ENCODE measurements at regions not wholly inside any gene's neighbourhood (a gene's known extent, or its start where the extent isn't known, plus 50 kb on each side); places are given as distances from the start of the nearest gene placed in this dataset.

DNA sequence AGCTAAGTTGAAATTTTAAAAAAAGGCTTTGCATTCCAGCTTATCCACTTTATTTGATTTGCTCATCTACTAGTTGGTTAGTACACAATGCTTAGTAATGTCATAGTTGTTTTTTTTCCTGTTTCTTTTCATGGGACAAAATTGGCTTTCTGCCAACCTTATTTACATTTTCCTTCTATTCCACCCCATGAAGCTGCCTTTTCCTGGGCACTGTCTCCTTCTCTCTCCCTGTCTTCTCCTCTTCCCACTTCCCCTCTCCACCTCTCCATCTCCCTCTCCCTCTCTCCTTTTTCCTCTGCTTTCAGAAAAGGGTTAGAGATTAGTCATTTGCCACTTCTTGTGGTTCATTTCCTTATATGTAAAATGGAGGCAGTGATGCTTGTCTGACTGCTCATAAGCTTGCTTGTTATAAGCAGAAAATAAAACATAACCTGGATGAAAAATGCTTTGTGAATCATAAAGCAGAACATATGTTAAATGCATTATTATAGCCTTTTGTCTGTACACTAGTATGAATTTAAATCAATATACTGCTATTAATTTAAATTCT is 181.9 kb downstream of the CEP135 start:
- H3K4me3 Mint-ChIP-seq, result no peak overlapping the region
- H3K27ac Mint-ChIP-seq, result no peak overlapping the region

DNA sequence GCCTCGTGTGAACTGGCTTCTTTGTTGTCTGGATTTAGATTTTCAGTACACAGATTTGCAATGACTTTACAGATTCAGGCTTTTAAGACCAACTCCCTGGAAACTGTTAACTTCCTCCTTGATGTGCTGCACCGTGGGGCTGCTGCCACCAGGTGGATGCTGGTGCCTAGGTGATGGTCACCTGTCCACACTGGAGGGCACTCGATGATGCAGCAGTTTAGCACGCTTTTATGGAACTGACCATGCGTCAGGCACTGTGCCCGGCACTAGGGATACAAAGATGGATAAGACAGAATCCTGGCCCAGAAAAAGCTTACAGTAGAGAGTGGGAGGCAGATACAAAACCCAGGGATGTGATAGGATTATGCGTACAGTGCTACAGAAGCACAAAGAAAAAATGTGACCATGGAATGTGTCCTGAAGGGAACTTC is 180.7 kb downstream of the CEP135 start:
- peaks cover 11% of the 10 kb centered on the region for H3K4me1 ChIP-seq
- H3K4me1 Mint-ChIP-seq, result peaks cover 24% of the 10 kb centered on the region
- H3K27ac ChIP-seq, result no peak overlapping the region
- H3K27ac Mint-ChIP-seq, result no peak overlapping the region
- TF ChIP-seq EZH2 (IDR thresholded peaks at IDR 0.05), result no peak
- TF ChIP-seq EZH2phosphoT487 (IDR thresholded peaks at IDR 0.05), result no peak
- TF ChIP-seq, protein P1, sequence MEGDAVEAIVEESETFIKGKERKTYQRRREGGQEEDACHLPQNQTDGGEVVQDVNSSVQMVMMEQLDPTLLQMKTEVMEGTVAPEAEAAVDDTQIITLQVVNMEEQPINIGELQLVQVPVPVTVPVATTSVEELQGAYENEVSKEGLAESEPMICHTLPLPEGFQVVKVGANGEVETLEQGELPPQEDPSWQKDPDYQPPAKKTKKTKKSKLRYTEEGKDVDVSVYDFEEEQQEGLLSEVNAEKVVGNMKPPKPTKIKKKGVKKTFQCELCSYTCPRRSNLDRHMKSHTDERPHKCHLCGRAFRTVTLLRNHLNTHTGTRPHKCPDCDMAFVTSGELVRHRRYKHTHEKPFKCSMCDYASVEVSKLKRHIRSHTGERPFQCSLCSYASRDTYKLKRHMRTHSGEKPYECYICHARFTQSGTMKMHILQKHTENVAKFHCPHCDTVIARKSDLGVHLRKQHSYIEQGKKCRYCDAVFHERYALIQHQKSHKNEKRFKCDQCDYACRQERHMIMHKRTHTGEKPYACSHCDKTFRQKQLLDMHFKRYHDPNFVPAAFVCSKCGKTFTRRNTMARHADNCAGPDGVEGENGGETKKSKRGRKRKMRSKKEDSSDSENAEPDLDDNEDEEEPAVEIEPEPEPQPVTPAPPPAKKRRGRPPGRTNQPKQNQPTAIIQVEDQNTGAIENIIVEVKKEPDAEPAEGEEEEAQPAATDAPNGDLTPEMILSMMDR (IDR thresholded peaks at IDR 0.05), result peak; percentile 44
- H3K4me3 Mint-ChIP-seq, result no peak overlapping the region
- H3K4me3 ChIP-seq, result no peak overlapping the region
- H3K36me3 ChIP-seq, result no peaks in the 10 kb centered on the region
- H3K36me3 Mint-ChIP-seq, result peaks cover 4% of the 10 kb centered on the region
- peak; percentile 24 for DNase-seq (ENCODE audit: low spot score)
- peaks cover 68% of the 10 kb centered on the region for H4K20me1 ChIP-seq (ENCODE audit: low read depth)
- H2AFZ ChIP-seq (replicated peaks), result no peak overlapping the region
- no peaks in the 10 kb centered on the region for H3K9me3 ChIP-seq (ENCODE audit: low read depth)
- no peak overlapping the region for H3K4me2 ChIP-seq
- H3K79me2 ChIP-seq (ENCODE audit: low read depth), result peaks cover 40% of the 10 kb centered on the region
- no peaks in the 10 kb centered on the region for H3K27me3 Mint-ChIP-seq (ENCODE audit: insufficient read depth, low read depth)
- no peaks in the 10 kb centered on the region for H3F3A ChIP-seq (ENCODE audit: low read depth)
- H3K9ac ChIP-seq, result no peak overlapping the region
- no peaks in the 10 kb centered on the region for H3K27me3 ChIP-seq
- no peaks in the 10 kb centered on the region for H3K9me3 Mint-ChIP-seq

More for the DNA sequence above, 181.9 kb downstream of the CEP135 start:
- no peak for DNase-seq (ENCODE audit: low spot score)
- H3K4me3 ChIP-seq, result no peak overlapping the region
- H3K4me1 ChIP-seq, result peaks cover 11% of the 10 kb centered on the region
- peaks cover 78% of the 10 kb centered on the region for H4K20me1 ChIP-seq (ENCODE audit: low read depth)
- no peaks in the 10 kb centered on the region for H3K36me3 ChIP-seq
- H3K4me2 ChIP-seq, result no peak overlapping the region
- H3F3A ChIP-seq (ENCODE audit: low read depth), result no peaks in the 10 kb centered on the region
- Mint-ChIP-seq H3K4me1 (peaks cover 27% of the 10 kb centered on the region), H3K9me3 (no peaks in the 10 kb centered on the region), H3K36me3 (peaks cover 4% of the 10 kb centered on the region), H3K27me3 (ENCODE audit: insufficient read depth, low read depth) (no peaks in the 10 kb centered on the region)
- H3K9ac ChIP-seq, result no peak overlapping the region
- no peak overlapping the region for H2AFZ ChIP-seq (replicated peaks)
- H3K79me2 ChIP-seq (ENCODE audit: low read depth), result peaks cover 49% of the 10 kb centered on the region
- no peaks in the 10 kb centered on the region for H3K27me3 ChIP-seq
- H3K27ac ChIP-seq, result no peak overlapping the region
- TF ChIP-seq EZH2phosphoT487 (IDR thresholded peaks at IDR 0.05) (no peak), EZH2 (IDR thresholded peaks at IDR 0.05) (no peak)
- TF ChIP-seq, protein P1 (IDR thresholded peaks at IDR 0.05), result no peak
- no peaks in the 10 kb centered on the region for H3K9me3 ChIP-seq (ENCODE audit: low read depth)

DNA sequence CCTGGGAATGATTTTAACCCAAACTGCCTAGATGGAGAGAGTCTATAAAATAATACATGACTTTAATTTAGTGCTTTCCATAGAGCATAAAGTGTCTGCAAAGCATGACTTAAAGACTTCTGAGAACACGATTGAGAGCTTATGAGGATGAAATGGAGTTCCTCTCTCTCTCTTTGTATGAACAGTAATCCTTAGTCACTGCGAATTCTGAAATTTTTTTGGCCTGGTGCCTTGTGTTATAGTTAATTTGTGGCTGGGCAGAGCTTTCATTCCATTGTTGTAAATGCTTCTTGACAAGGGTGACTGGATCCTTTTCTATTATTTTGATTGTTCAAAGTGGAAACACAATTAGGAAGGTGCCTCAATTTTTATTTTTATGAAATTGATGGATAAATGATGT is 179.5 kb downstream of the CEP135 start:
- no peaks in the 10 kb centered on the region for H3K27me3 Mint-ChIP-seq (ENCODE audit: insufficient read depth, low read depth)
- no peak overlapping the region for H3K4me3 Mint-ChIP-seq
- no peak for DNase-seq (ENCODE audit: low spot score)
- no peak overlapping the region for H3K27ac ChIP-seq
- H3K36me3 ChIP-seq, result no peaks in the 10 kb centered on the region
- peaks cover 21% of the 10 kb centered on the region for H3K4me1 Mint-ChIP-seq
- peaks cover 11% of the 10 kb centered on the region for H3K4me1 ChIP-seq
- peaks cover 40% of the 10 kb centered on the region for H3K79me2 ChIP-seq (ENCODE audit: low read depth)
- no peak overlapping the region for H2AFZ ChIP-seq (replicated peaks)
- H3K9me3 Mint-ChIP-seq, result no peaks in the 10 kb centered on the region
- no peak overlapping the region for H3K4me2 ChIP-seq
- H3F3A ChIP-seq (ENCODE audit: low read depth), result no peaks in the 10 kb centered on the region
- H3K27me3 ChIP-seq, result no peaks in the 10 kb centered on the region
- TF ChIP-seq, protein P1 (IDR thresholded peaks at IDR 0.05), result no peak
- no peak for TF ChIP-seq EZH2 (IDR thresholded peaks at IDR 0.05)
- no peak for TF ChIP-seq EZH2phosphoT487 (IDR thresholded peaks at IDR 0.05)
- H3K4me3 ChIP-seq, result no peak overlapping the region
- H3K9me3 ChIP-seq (ENCODE audit: low read depth), result no peaks in the 10 kb centered on the region
- H3K27ac Mint-ChIP-seq, result peak overlapping the region; percentile 84
- peaks cover 64% of the 10 kb centered on the region for H4K20me1 ChIP-seq (ENCODE audit: low read depth)
- H3K9ac ChIP-seq, result no peak overlapping the region
- H3K36me3 Mint-ChIP-seq, result peaks cover 4% of the 10 kb centered on the region
